Muscle layer of colon (tissue), 2 donors: ENCODE measurements at regions not wholly inside any gene's neighbourhood (a gene's known extent, or its start where the extent isn't known, plus 50 kb on each side); places are given as distances from the start of the nearest gene placed in this dataset.
"Not testable (repeated sequence)": the region's sequence is repeated elsewhere in the genome, so short reads cannot be mapped to it uniquely, and the experiment has no call there.

Experiments
- H3K27ac ChIP-seq: one replicate; pipeline ENCODE4 v1.7.0; 2013; ENCODE audit warnings: low read depth, mild to moderate bottlenecking, low read length, moderate library complexity
- H3K27me3 ChIP-seq, 2 donors: one replicate each; pipeline ENCODE4 v1.7.0; 2013; ENCODE audit warnings: low read length in 2 of 2, mild to moderate bottlenecking in 2 of 2; ENCODE audit not compliant: insufficient read depth in 2 of 2, control insufficient read depth in 1 of 2
- H3K36me3 ChIP-seq: one replicate; pipeline ENCODE4 v1.7.0; 2013; ENCODE audit warnings: mild to moderate bottlenecking, low read length; ENCODE audit not compliant: insufficient read depth
- H3K4me1 ChIP-seq: one replicate; pipeline ENCODE4 v1.7.0; 2013; ENCODE audit warnings: mild to moderate bottlenecking, low read length; ENCODE audit not compliant: insufficient read depth
- H3K4me3 ChIP-seq, 2 donors: one replicate each; pipeline ENCODE4 v1.7.0; 2013; ENCODE audit warnings: low read length in 2 of 2, low read depth in 1 of 2, mild to moderate bottlenecking in 1 of 2, moderate library complexity in 1 of 2
- H3K9ac ChIP-seq: one replicate; pipeline ENCODE4 v1.7.0; 2013; ENCODE audit warnings: low read length
- H3K9me3 ChIP-seq: one replicate; pipeline ENCODE4 v1.7.0; 2013; ENCODE audit warnings: mild to moderate bottlenecking, low read length
- donor health status: abdominal sarcoma.
- donor health status: Adenocarcinoma of cecum.

GRCh38 chr7:150031733-150032132, 158.0 kb downstream of the ATP6V0E2 start:
- not testable (repeated sequence) for H3K27me3 ChIP-seq

GRCh38 chr7:150033711-150034110, 159.9 kb downstream of the ATP6V0E2 start:
- H3K9me3 ChIP-seq, H3K36me3 ChIP-seq, H3K4me1 ChIP-seq, H3K27ac ChIP-seq, H3K27me3 ChIP-seq, H3K4me3 ChIP-seq, H3K9ac ChIP-seq: not testable (repeated sequence)

More at GRCh38 chr7:150031733-150032132, 158.0 kb downstream of the ATP6V0E2 start:
- not testable (repeated sequence) for H3K4me1 ChIP-seq, H3K4me3 ChIP-seq, H3K27ac ChIP-seq, H3K9ac ChIP-seq, H3K9me3 ChIP-seq, H3K36me3 ChIP-seq

- not testable (repeated sequence) for H3K27ac ChIP-seq, H3K27me3 ChIP-seq, H3K36me3 ChIP-seq, H3K9ac ChIP-seq, H3K9me3 ChIP-seq, H3K4me1 ChIP-seq, H3K4me3 ChIP-seq
Observed at GRCh38 chr7:150035769-150036168, 162.0 kb downstream of the ATP6V0E2 start.

GRCh38 chr7:150039061-150039460, 165.3 kb downstream of the ATP6V0E2 start:
- H3K9me3 ChIP-seq, H3K27ac ChIP-seq, H3K27me3 ChIP-seq, H3K4me1 ChIP-seq, H3K36me3 ChIP-seq, H3K4me3 ChIP-seq, H3K9ac ChIP-seq: not testable (repeated sequence)

GRCh38 chr7:150042281-150042680, 168.5 kb downstream of the ATP6V0E2 start:
- not testable (repeated sequence) for H3K36me3 ChIP-seq, H3K4me1 ChIP-seq, H3K27me3 ChIP-seq, H3K9me3 ChIP-seq, H3K9ac ChIP-seq, H3K27ac ChIP-seq, H3K4me3 ChIP-seq

GRCh38 chr7:150044771-150045170, 171.0 kb downstream of the ATP6V0E2 start:
- not testable (repeated sequence) for H3K9me3 ChIP-seq

GRCh38 chr7:150045596-150045995, 171.8 kb downstream of the ATP6V0E2 start:
- not testable (repeated sequence) for H3K9ac ChIP-seq, H3K9me3 ChIP-seq, H3K4me3 ChIP-seq, H3K27me3 ChIP-seq, H3K36me3 ChIP-seq, H3K4me1 ChIP-seq, H3K27ac ChIP-seq

More at GRCh38 chr7:150044771-150045170, 171.0 kb downstream of the ATP6V0E2 start:
- H3K36me3 ChIP-seq, H3K27me3 ChIP-seq, H3K4me1 ChIP-seq, H3K9ac ChIP-seq, H3K4me3 ChIP-seq, H3K27ac ChIP-seq: not testable (repeated sequence)

- H3K27ac ChIP-seq, H3K9ac ChIP-seq, H3K9me3 ChIP-seq, H3K27me3 ChIP-seq, H3K4me1 ChIP-seq, H3K4me3 ChIP-seq, H3K36me3 ChIP-seq: not testable (repeated sequence)
Observed at GRCh38 chr7:150046290-150047194, 172.8 kb downstream of the ATP6V0E2 start.

GRCh38 chr7:150047329-150047728, 173.6 kb downstream of the ATP6V0E2 start:
- not testable (repeated sequence) for H3K27me3 ChIP-seq, H3K36me3 ChIP-seq, H3K9ac ChIP-seq, H3K9me3 ChIP-seq, H3K4me3 ChIP-seq, H3K27ac ChIP-seq, H3K4me1 ChIP-seq

GRCh38 chr7:150047772-150048171, 174.0 kb downstream of the ATP6V0E2 start:
- not testable (repeated sequence) for H3K27ac ChIP-seq, H3K4me3 ChIP-seq, H3K36me3 ChIP-seq, H3K9ac ChIP-seq, H3K9me3 ChIP-seq, H3K4me1 ChIP-seq, H3K27me3 ChIP-seq

GRCh38 chr7:150048244-150049011, 174.7 kb downstream of the ATP6V0E2 start:
- H3K36me3 ChIP-seq, H3K9ac ChIP-seq: not testable (repeated sequence)

More at GRCh38 chr7:150048244-150049011, 174.7 kb downstream of the ATP6V0E2 start:
- H3K4me1 ChIP-seq, H3K27ac ChIP-seq, H3K9me3 ChIP-seq, H3K27me3 ChIP-seq: not testable (repeated sequence)
- H3K4me3 ChIP-seq: peak overlapping the region; percentile 21 to 23
